ENCODE measurements at regions not wholly inside any gene's neighbourhood (a gene's known extent, or its start where the extent isn't known, plus 50 kb on each side); places are given as distances from the start of the nearest gene placed in this dataset.

DNA sequence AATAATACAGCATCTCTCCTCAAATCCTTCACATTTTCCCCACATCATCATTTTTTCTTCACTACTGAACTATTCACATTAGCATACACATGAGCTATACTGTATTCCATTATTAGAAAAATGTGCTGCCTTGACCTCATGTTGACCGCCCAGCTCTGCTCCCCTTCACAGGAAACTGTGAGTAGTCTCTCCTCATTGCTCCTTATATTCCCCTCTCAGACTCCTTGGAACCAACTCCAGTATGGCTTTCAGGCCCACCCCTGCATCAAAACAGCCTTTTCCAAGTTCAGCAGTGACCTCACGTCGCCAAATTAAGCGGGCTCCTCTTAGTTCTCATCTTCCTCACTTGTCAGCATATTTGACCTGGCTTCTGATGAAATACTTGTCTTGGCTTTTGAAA, 59.2 kb upstream of the SPAG17 start:
- TF ChIP-seq, protein P1, sequence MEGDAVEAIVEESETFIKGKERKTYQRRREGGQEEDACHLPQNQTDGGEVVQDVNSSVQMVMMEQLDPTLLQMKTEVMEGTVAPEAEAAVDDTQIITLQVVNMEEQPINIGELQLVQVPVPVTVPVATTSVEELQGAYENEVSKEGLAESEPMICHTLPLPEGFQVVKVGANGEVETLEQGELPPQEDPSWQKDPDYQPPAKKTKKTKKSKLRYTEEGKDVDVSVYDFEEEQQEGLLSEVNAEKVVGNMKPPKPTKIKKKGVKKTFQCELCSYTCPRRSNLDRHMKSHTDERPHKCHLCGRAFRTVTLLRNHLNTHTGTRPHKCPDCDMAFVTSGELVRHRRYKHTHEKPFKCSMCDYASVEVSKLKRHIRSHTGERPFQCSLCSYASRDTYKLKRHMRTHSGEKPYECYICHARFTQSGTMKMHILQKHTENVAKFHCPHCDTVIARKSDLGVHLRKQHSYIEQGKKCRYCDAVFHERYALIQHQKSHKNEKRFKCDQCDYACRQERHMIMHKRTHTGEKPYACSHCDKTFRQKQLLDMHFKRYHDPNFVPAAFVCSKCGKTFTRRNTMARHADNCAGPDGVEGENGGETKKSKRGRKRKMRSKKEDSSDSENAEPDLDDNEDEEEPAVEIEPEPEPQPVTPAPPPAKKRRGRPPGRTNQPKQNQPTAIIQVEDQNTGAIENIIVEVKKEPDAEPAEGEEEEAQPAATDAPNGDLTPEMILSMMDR (IDR thresholded peaks at IDR 0.05) = no peak
- TF ChIP-seq POLR2A (IDR thresholded peaks at IDR 0.05) (no peak), EP300 (IDR thresholded peaks at IDR 0.05) (no peak)
